PC-3 (cell line): ENCODE measurements at regions not wholly inside any gene's neighbourhood (a gene's known extent, or its start where the extent isn't known, plus 50 kb on each side); places are given as distances from the start of the nearest gene placed in this dataset.

ENCODE experiments used
- ATAC-seq: fragments of 200-7000 bp; cut with Tn5 transposase; 2 replicates; pipeline ENCODE4 v1.9.1; 2020; ENCODE audit warnings: mild to moderate bottlenecking, moderate library complexity
- BruUV-seq: library from RNA; stranded (reverse); fragments of 400-500 nt; replicated peaks from 2 replicates; lab custom pipeline; 2021; lab: Mats Ljungman, UMichigan
- CTCF ChIA-PET: fragments of 300-600 bp; sonication (Branson Sonifier 250); formaldehyde crosslinking; loops from one replicate; lab custom pipeline; 2022; ENCODE audit warnings: antibody characterized with exemption; lab: Charles Lee
- POLR2A ChIA-PET: fragments of 300-600 bp; sonication (Branson Sonifier 250); formaldehyde crosslinking; loops from one replicate; lab custom pipeline; 2022; ENCODE audit warnings: antibody characterized with exemption; ENCODE audit not compliant: unreplicated experiment; lab: Charles Lee
- DNase-seq: peaks from one replicate; pipeline ENCODE4 v3.0.0-alpha.2; 2015
- H2AFZ ChIP-seq: fragments of 300-600 bp; sonication (generic); 2 replicates; pipeline ENCODE4 v1.6.0; 2016; ENCODE audit warnings: antibody characterized with exemption, low read length
- H3F3A ChIP-seq: fragments of 300-600 bp; sonication (generic); one replicate; pipeline ENCODE4 v1.6.0; 2017; ENCODE audit warnings: antibody characterized with exemption, low read length, control low read depth, mild to moderate bottlenecking; ENCODE audit not compliant: unreplicated experiment
- H3K27ac ChIP-seq: fragments of 300-600 bp; sonication (generic); 2 replicates; pipeline ENCODE4 v1.5.1; 2016; ENCODE audit warnings: mild to moderate bottlenecking, low read length
- H3K27me3 ChIP-seq: fragments of 300-600 bp; sonication (generic); 2 replicates; pipeline ENCODE4 v1.6.1; 2016; ENCODE audit warnings: low read length, mixed read lengths
- H3K36me3 ChIP-seq: fragments of 300-600 bp; sonication (generic); 2 replicates; pipeline ENCODE4 v1.6.1; 2016; ENCODE audit warnings: low read depth, mixed run types, low read length, mixed read lengths
- H3K4me1 ChIP-seq: fragments of 300-600 bp; sonication (generic); 2 replicates; pipeline ENCODE4 v1.5.1; 2016; ENCODE audit warnings: low read length; ENCODE audit not compliant: insufficient read depth
- H3K4me2 ChIP-seq: fragments of 300-600 bp; sonication (generic); 2 replicates; pipeline ENCODE4 v1.6.0; 2016; ENCODE audit warnings: low read length
- H3K4me3 ChIP-seq: fragments of 300-600 bp; sonication (generic); 2 replicates; pipeline ENCODE4 v1.5.1; 2016; ENCODE audit warnings: mild to moderate bottlenecking, low read length, mixed read lengths
- H3K79me2 ChIP-seq: fragments of 300-600 bp; sonication (generic); 2 replicates; pipeline ENCODE4 v1.6.1; 2017; ENCODE audit warnings: low read length, mixed read lengths
- H3K9ac ChIP-seq: fragments of 300-600 bp; sonication (generic); 2 replicates; pipeline ENCODE4 v1.6.0; 2016; ENCODE audit warnings: mild to moderate bottlenecking, low read length
- H3K9me2 ChIP-seq: fragments of 300-600 bp; sonication (generic); replicated peaks from 2 replicates; pipeline ENCODE4 v1.6.1; 2016; ENCODE audit warnings: mixed run types, low read length, mixed read lengths
- H3K9me3 ChIP-seq: fragments of 300-600 bp; sonication (generic); 2 replicates; pipeline ENCODE4 v1.6.1; 2016; ENCODE audit warnings: low read length, mixed read lengths
- H4K20me1 ChIP-seq: fragments of 300-600 bp; sonication (generic); 2 replicates; pipeline ENCODE4 v1.6.1; 2016; ENCODE audit warnings: low read length, mixed read lengths
- EZH2 ChIP-seq: fragments of 300-600 bp; sonication (generic); IDR thresholded peaks from one replicate; pipeline ENCODE4 v1.6.1; 2017; ENCODE audit warnings: antibody characterized with exemption, mild to moderate bottlenecking, low read length; ENCODE audit not compliant: unreplicated experiment
- EZH2phosphoT487 ChIP-seq: fragments of 300-600 bp; sonication (generic); IDR thresholded peaks from 2 replicates; pipeline ENCODE4 v1.6.1; 2018; ENCODE audit warnings: mild to moderate bottlenecking, antibody characterized with exemption, low read length, borderline replicate concordance
- intact Hi-C: fragments of 100-400 bp; cut with micrococcal nuclease; formaldehyde crosslinking; loops from 2 replicates; pipeline ENCODE4 v1.9.0; 2023
- TF ChIP-seq, protein P1 (sequence below): fragments of 300-600 bp; sonication (generic); conservative IDR thresholded peaks from 2 replicates; pipeline ENCODE4 v1.5.1; 2017; ENCODE audit warnings: antibody characterized with exemption, low read depth, mild to moderate bottlenecking, low read length

DNA sequence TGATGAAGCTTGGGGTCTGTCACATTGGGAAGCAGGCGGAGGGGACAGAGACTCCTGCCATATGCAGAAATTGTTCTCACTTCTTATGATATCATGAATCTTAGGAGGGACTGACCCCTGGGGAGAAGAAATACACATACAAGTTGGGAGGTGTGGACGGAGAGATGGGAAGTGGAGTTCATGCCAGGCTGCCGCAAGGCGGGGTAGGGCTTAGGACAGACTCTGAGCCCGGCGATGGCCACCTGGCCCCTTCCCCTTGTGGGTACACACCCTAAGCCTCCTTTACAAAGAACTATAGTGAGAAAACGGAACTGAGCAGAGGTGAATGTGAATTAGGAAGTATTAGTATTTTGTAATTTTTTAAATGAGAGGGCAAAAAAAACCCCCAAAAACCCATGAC is 177.0 kb upstream of the IRS2 start:
- no peaks in the 10 kb centered on the region for H3K9me3 ChIP-seq
- BruUV-seq = no TSS peak
- no peaks in the 10 kb centered on the region for H3K9me2 ChIP-seq
- CTCF ChIA-PET = no interaction called here
- no peak overlapping the region for H2AFZ ChIP-seq
- intact Hi-C loops = no loop called here
- DNase-seq (no peak), ATAC-seq (no peak)
- no peaks in the 10 kb centered on the region for H3F3A ChIP-seq
- no peak overlapping the region for H3K4me3 ChIP-seq
- H3K27ac ChIP-seq = no peak overlapping the region
- no peak overlapping the region for H3K9ac ChIP-seq
- no peaks in the 10 kb centered on the region for H3K27me3 ChIP-seq
- H3K4me2 ChIP-seq = no peak overlapping the region
- H3K36me3 ChIP-seq = no peaks in the 10 kb centered on the region
- POLR2A ChIA-PET = no interaction called here
- H4K20me1 ChIP-seq = no peaks in the 10 kb centered on the region
- H3K79me2 ChIP-seq = no peaks in the 10 kb centered on the region
- H3K4me1 ChIP-seq = no peaks in the 10 kb centered on the region
- TF ChIP-seq EZH2phosphoT487 = no peak
- TF ChIP-seq, protein P1, sequence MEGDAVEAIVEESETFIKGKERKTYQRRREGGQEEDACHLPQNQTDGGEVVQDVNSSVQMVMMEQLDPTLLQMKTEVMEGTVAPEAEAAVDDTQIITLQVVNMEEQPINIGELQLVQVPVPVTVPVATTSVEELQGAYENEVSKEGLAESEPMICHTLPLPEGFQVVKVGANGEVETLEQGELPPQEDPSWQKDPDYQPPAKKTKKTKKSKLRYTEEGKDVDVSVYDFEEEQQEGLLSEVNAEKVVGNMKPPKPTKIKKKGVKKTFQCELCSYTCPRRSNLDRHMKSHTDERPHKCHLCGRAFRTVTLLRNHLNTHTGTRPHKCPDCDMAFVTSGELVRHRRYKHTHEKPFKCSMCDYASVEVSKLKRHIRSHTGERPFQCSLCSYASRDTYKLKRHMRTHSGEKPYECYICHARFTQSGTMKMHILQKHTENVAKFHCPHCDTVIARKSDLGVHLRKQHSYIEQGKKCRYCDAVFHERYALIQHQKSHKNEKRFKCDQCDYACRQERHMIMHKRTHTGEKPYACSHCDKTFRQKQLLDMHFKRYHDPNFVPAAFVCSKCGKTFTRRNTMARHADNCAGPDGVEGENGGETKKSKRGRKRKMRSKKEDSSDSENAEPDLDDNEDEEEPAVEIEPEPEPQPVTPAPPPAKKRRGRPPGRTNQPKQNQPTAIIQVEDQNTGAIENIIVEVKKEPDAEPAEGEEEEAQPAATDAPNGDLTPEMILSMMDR = no peak
- no peak for TF ChIP-seq EZH2

DNA sequence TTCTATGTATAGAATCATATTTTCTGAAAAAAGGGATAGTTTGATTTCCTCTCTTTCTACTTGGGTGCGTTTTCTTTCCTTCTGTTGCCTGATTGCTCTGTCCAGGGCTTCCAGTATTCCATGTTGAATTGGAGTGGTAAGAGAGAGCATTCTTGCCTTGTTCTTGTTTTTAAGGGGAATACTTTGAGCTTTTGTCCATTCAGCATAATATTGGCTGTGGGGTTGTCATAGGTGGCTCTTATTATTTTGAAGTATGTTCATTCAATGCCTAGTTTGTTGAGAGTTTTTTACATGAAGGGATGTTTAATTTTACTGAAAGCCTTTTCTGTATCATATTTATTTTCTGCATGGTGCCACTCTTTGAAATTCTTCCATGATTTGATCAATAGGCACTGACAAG is 173.5 kb upstream of the IRS2 start:
- no peaks in the 10 kb centered on the region for H3K9me2 ChIP-seq
- no peaks in the 10 kb centered on the region for H3K27me3 ChIP-seq
- no TSS peak for BruUV-seq
- no peaks in the 10 kb centered on the region for H3K9me3 ChIP-seq
- no peaks in the 10 kb centered on the region for H4K20me1 ChIP-seq
- H3K36me3 ChIP-seq = no peaks in the 10 kb centered on the region
- CTCF ChIA-PET = no interaction called here
- no peak overlapping the region for H3K27ac ChIP-seq
- no peak overlapping the region for H2AFZ ChIP-seq
- H3K4me1 ChIP-seq = no peaks in the 10 kb centered on the region
- intact Hi-C loops = no loop called here
- DNase-seq (no peak), ATAC-seq (no peak)
- no peak overlapping the region for H3K4me3 ChIP-seq
- H3K4me2 ChIP-seq = no peak overlapping the region
- no peaks in the 10 kb centered on the region for H3K79me2 ChIP-seq
- TF ChIP-seq, protein P1 = no peak
- no peak for TF ChIP-seq EZH2phosphoT487
- TF ChIP-seq EZH2 = no peak
- POLR2A ChIA-PET = no interaction called here
- H3K9ac ChIP-seq = no peak overlapping the region
- no peaks in the 10 kb centered on the region for H3F3A ChIP-seq

DNA sequence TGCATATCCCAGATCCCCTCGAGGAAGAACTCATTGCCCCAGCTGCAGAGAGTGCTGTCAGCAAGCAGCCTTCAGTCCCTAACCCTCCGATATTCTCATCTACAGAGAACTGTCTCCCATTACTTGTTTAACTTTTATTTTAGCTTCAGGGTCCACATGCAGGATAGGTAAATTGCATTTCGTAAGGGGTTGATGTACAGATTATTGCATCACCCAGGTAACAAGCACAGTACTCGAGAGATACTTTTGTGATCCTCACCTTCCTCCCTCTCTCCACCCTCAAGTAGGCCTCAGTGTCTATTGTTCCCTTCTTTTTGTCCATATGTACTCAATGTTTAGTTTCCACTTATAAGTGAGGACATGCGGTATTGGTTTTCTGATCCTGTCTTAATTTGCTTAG is 171.5 kb upstream of the IRS2 start:
- Histone ChIP-seq H3K4me3 (no peak overlapping the region), H3F3A (no peaks in the 10 kb centered on the region), H3K9me3 (no peaks in the 10 kb centered on the region), H4K20me1 (no peaks in the 10 kb centered on the region), H3K36me3 (no peaks in the 10 kb centered on the region), H3K9ac (no peak overlapping the region), H3K4me2 (no peak overlapping the region), H3K9me2 (no peaks in the 10 kb centered on the region), H3K27me3 (no peaks in the 10 kb centered on the region), H3K27ac (no peak overlapping the region), H2AFZ (no peak overlapping the region), H3K4me1 (no peaks in the 10 kb centered on the region), H3K79me2 (no peaks in the 10 kb centered on the region)
- ChIA-PET CTCF (no interaction called here), POLR2A (no interaction called here)
- no peak for TF ChIP-seq EZH2
- TF ChIP-seq, protein P1 = no peak
- TF ChIP-seq EZH2phosphoT487 = no peak
- ATAC-seq (no peak), DNase-seq (no peak)
- BruUV-seq = no TSS peak
- intact Hi-C loops = no loop called here
